Colonic mucosa (tissue), 4 donors: ENCODE measurements at regions not wholly inside any gene's neighbourhood (a gene's known extent, or its start where the extent isn't known, plus 50 kb on each side); places are given as distances from the start of the nearest gene placed in this dataset.
"Not testable (repeated sequence)": the region's sequence is repeated elsewhere in the genome, so short reads cannot be mapped to it uniquely, and the experiment has no call there.

Experiments used
- DNase-seq: peaks from one replicate; pipeline ENCODE4 v3.0.0-alpha.2; 2020
- H3K27ac ChIP-seq: fragments of 200-600 bp; one replicate; pipeline ENCODE4 v1.8.0; 2021
- H3K27me3 ChIP-seq: fragments of 200-600 bp; one replicate; pipeline ENCODE4 v1.8.0; 2021
- H3K36me3 ChIP-seq: fragments of 200-600 bp; one replicate; pipeline ENCODE4 v1.8.0; 2021
- H3K4me1 ChIP-seq: fragments of 200-600 bp; one replicate; pipeline ENCODE4 v1.8.0; 2021; ENCODE audit warnings: mild to moderate bottlenecking
- H3K4me3 ChIP-seq: fragments of 200-600 bp; one replicate; pipeline ENCODE4 v1.8.0; 2021
- H3K9ac ChIP-seq, 2 donors: one replicate each; pipeline ENCODE4 v1.7.0; 2013; ENCODE audit warnings: control low read depth in 2 of 2, low read depth in 2 of 2, low read length in 2 of 2
- H3K9me3 ChIP-seq: fragments of 200-600 bp; one replicate; pipeline ENCODE4 v1.8.0; 2021
- intact Hi-C: fragments of 100-400 bp; cut with DNase I; formaldehyde crosslinking; loops from one replicate; pipeline ENCODE4 v1.14.1; 2022
- TF ChIP-seq, protein P1 (sequence below): fragments of 200-600 bp; IDR thresholded peaks from one replicate; pipeline ENCODE4 v1.8.0; 2022; ENCODE audit warnings: antibody characterized with exemption, mild to moderate bottlenecking
- donor health status: healthy.
- donor health status: DM: no; HTN: no; CAD: no.
- donor health status: DM: no; HTN: no; CAD: no.

DNA sequence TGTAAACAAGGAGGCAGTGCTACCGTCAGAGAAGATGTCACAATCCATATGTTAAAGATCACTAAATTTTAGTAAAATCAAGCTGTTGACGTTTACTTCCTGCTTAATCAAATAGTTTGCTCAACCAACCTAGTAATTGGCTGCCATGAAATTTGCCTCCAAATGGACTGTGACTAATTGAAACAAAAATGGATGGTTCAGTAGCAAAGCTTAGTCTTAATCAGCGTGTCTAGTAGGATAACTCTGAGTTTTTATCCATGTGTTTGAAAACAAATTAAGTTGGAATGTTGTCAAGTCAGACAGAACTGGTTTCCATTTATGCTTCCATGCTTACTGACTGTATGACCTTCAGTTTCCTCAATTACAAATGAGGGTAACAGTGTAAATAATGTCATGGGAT is 1456.7 kb upstream of the CELF2 start:
- DNase-seq: no peak
- intact Hi-C loops: no loop called here
- Histone ChIP-seq H3K4me1 (no peaks in the 10 kb centered on the region), H3K9ac (no peak overlapping the region), H3K36me3 (no peaks in the 10 kb centered on the region), H3K9me3 (no peaks in the 10 kb centered on the region), H3K4me3 (no peak overlapping the region), H3K27ac (no peak overlapping the region), H3K27me3 (no peaks in the 10 kb centered on the region)
- TF ChIP-seq, protein P1, sequence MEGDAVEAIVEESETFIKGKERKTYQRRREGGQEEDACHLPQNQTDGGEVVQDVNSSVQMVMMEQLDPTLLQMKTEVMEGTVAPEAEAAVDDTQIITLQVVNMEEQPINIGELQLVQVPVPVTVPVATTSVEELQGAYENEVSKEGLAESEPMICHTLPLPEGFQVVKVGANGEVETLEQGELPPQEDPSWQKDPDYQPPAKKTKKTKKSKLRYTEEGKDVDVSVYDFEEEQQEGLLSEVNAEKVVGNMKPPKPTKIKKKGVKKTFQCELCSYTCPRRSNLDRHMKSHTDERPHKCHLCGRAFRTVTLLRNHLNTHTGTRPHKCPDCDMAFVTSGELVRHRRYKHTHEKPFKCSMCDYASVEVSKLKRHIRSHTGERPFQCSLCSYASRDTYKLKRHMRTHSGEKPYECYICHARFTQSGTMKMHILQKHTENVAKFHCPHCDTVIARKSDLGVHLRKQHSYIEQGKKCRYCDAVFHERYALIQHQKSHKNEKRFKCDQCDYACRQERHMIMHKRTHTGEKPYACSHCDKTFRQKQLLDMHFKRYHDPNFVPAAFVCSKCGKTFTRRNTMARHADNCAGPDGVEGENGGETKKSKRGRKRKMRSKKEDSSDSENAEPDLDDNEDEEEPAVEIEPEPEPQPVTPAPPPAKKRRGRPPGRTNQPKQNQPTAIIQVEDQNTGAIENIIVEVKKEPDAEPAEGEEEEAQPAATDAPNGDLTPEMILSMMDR: no peak

DNA sequence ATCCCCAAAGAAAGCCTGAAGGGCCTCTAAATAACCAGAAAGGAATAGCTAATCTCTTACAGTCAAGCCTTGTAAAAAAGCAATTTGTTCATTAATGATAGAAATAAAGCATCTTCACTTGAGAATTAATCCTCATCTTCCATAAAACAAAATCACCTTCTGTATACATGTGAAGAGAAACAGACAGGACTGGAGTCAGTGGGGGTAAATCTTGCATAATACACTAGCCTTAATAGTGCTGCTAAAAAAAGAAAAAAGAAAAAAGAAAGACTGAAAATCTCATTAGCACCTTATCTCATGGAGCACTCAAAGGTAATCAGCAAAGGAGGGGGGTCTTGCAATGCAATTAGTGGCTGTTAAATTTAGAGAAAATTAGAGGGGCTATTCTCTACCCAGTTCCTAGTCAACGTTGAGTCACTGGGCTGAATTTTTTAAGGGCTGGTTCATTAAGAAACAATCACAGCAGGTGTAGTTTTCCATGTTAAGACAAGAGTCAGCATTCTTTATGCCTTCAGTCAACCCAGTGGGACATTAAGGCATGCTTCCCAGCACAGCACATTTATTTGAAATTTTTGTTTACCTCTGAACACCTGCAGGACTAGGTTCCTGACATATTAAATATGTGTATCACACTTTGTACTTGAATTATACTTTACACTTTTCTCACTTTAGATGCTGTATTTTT is 1455.7 kb upstream of the CELF2 start:
- DNase-seq: no peak
- Histone ChIP-seq H3K36me3 (no peaks in the 10 kb centered on the region), H3K4me1 (no peaks in the 10 kb centered on the region), H3K27ac (no peak overlapping the region), H3K27me3 (no peaks in the 10 kb centered on the region), H3K4me3 (no peak overlapping the region), H3K9me3 (no peaks in the 10 kb centered on the region), H3K9ac (no peak overlapping the region)
- TF ChIP-seq, protein P1: no peak
- intact Hi-C loops: no loop called here

DNA sequence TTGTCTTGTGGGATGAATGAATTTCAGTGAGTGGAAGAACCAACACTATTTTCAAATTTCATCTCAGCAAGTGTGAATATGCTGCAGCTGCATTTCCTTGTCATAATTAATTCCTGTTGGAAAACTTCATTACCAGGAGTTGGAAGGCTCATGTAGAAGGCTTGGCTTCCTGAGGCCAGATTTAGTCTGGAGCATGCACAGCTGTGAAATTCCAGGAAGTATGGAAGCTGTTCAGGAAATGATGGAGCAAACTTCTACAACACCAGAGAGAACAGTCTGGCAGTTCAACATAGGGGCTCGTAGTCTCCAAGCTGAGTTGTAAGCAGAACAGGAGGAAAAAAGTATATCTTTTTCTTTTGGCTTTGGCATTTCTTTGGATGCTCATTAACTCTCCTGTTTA is 1439.9 kb upstream of the CELF2 start:
- intact Hi-C loops: no loop called here

DNA sequence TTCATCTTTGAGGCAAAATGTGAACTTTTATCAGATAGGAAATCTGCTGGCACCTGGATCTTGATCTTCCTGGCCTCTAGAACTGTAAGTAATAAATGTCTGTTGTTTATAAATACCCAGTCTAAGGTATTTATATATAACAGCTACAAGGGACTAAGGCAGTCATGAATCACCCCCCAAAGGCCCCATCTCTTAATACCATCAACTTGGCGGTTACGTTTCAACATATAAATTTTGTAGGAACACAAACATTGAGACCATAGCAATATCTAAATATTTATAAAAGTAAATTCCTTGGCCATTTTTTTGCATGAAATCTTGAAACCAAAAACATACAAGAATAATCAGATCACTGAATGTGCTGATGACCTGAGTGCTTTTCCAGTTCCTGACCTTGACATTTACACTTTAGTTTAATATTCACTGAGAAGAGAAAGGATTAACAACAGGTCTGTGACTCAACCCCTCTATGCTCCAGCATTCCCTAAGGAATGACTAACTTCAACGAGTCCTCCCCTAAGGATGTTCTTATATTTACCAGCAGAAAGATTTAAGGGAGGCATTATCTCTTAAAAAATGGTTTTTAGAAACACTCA is 1438.5 kb upstream of the CELF2 start:
- H3K9me3 ChIP-seq: no peaks in the 10 kb centered on the region
- no peak overlapping the region for H3K4me3 ChIP-seq
- no peak overlapping the region for H3K9ac ChIP-seq
- intact Hi-C loops: no loop called here
- H3K27me3 ChIP-seq: no peaks in the 10 kb centered on the region
- no peaks in the 10 kb centered on the region for H3K4me1 ChIP-seq
- no peak for DNase-seq
- TF ChIP-seq, protein P1: no peak
- H3K36me3 ChIP-seq: no peaks in the 10 kb centered on the region
- H3K27ac ChIP-seq: no peak overlapping the region

More for the DNA sequence above, 1439.9 kb upstream of the CELF2 start:
- no peaks in the 10 kb centered on the region for H3K9me3 ChIP-seq
- no peak overlapping the region for H3K27ac ChIP-seq
- H3K4me3 ChIP-seq: no peak overlapping the region
- H3K36me3 ChIP-seq: no peaks in the 10 kb centered on the region
- TF ChIP-seq, protein P1: no peak
- no peak for DNase-seq
- H3K4me1 ChIP-seq: no peaks in the 10 kb centered on the region
- H3K9ac ChIP-seq: no peak overlapping the region
- no peaks in the 10 kb centered on the region for H3K27me3 ChIP-seq

DNA sequence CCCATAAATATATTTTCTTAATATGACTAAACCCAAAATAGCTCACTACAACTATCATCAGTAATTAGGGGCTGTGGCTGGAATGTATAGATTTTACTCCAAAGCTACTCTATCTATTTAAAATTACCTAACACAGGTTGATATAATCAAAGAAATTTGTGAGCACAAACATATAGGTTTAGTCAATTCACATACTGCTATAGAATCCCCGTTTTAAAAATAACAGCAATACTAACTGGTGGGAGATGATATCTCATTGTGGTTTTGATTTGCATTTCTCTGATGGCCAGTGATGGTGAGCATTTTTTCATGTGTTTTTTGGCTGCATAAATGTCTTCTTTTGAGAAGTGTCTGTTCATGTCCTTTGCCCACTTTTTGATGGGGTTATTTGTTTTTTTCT is 1434.9 kb upstream of the CELF2 start:
- H3K4me1 ChIP-seq, H3K9ac ChIP-seq, H3K36me3 ChIP-seq, DNase-seq, H3K27me3 ChIP-seq, H3K27ac ChIP-seq, H3K9me3 ChIP-seq, intact Hi-C loops, H3K4me3 ChIP-seq: not testable (repeated sequence)

DNA sequence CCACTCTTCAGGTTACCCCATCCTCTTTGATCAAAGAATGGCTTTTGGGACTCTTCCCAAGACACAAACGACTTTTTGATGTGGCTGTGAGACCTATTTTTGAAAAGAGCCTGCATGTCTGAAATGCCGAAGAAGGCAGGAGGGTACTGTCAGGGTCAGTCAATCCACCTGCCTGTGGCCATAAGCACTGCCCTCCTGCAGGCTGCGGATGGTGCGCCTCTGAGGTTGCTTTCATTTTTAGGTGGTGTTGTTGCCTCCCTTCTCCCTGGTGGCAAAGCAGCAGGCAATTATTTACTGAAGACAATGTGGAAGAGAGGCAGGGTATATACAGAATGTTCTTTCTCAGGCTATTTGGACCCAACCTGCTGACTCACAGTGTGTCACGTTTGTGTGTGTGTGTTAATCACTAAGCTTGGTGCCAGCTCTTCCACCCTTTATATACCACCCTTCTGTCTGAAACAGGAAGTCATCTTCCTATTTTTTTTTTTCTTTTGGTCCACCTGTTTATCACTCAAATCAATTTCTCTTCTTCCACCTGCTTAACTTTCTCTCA is 1421.2 kb upstream of the CELF2 start:
- H3K9ac ChIP-seq: no peak overlapping the region
- no peak overlapping the region for H3K4me3 ChIP-seq
- TF ChIP-seq, protein P1: no peak
- no peak overlapping the region for H3K27ac ChIP-seq
- intact Hi-C loops: no loop called here
- no peaks in the 10 kb centered on the region for H3K4me1 ChIP-seq
- no peaks in the 10 kb centered on the region for H3K36me3 ChIP-seq
- no peak for DNase-seq
- H3K9me3 ChIP-seq: no peaks in the 10 kb centered on the region
- H3K27me3 ChIP-seq: no peaks in the 10 kb centered on the region
